Heart left ventricle (tissue), 16 donors: ENCODE measurements at regions not wholly inside any gene's neighbourhood (a gene's known extent, or its start where the extent isn't known, plus 50 kb on each side); places are given as distances from the start of the nearest gene placed in this dataset.

Source experiments
- ATAC-seq, 4 donors: fragments of 200-7000 bp; cut with Tn5 transposase; one replicate each; pipeline ENCODE4 v1.9.1; 2020 to 2022; ENCODE audit warnings: moderate library complexity in 4 of 4, mild to moderate bottlenecking in 3 of 4, moderate number of reproducible peaks in 1 of 4
- DNase-seq, 5 donors: peaks; one replicate each; pipeline ENCODE4 v3.0.0-alpha.2; 2020
- H3K27ac ChIP-seq, 12 donors: fragments of 200-600 bp; sonication (generic) in 4 of 12; one replicate each; pipeline versions ENCODE4 v1.5.0 to v1.8.0; 2016 to 2022; ENCODE audit warnings: mild to moderate bottlenecking in 2 of 12
- H3K27me3 ChIP-seq, 9 donors: fragments of 200-600 bp; sonication (generic) in 2 of 9; one replicate each; pipeline versions ENCODE4 v1.5.1 to v1.8.0; 2016 to 2022; ENCODE audit warnings: mild to moderate bottlenecking in 3 of 9
- H3K36me3 ChIP-seq, 9 donors: fragments of 200-600 bp; sonication (generic) in 2 of 9; one replicate each; pipeline versions ENCODE4 v1.5.0 to v1.8.0; 2018 to 2022; ENCODE audit warnings: mild to moderate bottlenecking in 2 of 9
- H3K4me1 ChIP-seq, 12 donors: fragments of 200-600 bp; sonication (generic) in 4 of 12; one replicate each; pipeline versions ENCODE4 v1.5.0 to v1.8.0; 2016 to 2022; ENCODE audit warnings: mild to moderate bottlenecking in 3 of 12
- H3K4me3 ChIP-seq, 12 donors: fragments of 200-600 bp; sonication (generic) in 4 of 12; one replicate each; pipeline versions ENCODE4 v1.5.0 to v1.8.0; 2017 to 2022; ENCODE audit warnings: mild to moderate bottlenecking in 9 of 12, moderate library complexity in 4 of 12
- H3K9me3 ChIP-seq, 12 donors: fragments of 200-600 bp; sonication (generic) in 4 of 12; one replicate each; pipeline versions ENCODE4 v1.5.0 to v1.8.0; 2016 to 2022; ENCODE audit warnings: mild to moderate bottlenecking in 1 of 12
- POLR2A ChIP-seq, 2 donors: fragments of 450-650 bp; IDR thresholded peaks; one replicate each; pipeline ENCODE4 v1.6.1; 2017; ENCODE audit warnings: antibody characterized with exemption in 2 of 2, mild to moderate bottlenecking in 2 of 2, moderate library complexity in 2 of 2
- WGBS, 4 donors: extraction: QIAGEN DNeasy Blood & Tissue Kit in 2 of 4; methylation state at CpG; one replicate each; pipeline versions ENCODE4 v1.1.5 to v1.1.7; 2013 to 2018; 5-methylcytosine and 5-hydroxymethylcytosine counted together
- intact Hi-C, 10 donors: fragments of 100-400 bp; cut with DNase I; formaldehyde crosslinking; loops; one replicate each; pipeline versions ENCODE4 v1.11.1 to v1.14.2; 2022
- TF ChIP-seq, protein P1 (sequence below), 12 donors: fragments of 200-600 bp; sonication (generic) in 4 of 12; IDR thresholded peaks; one replicate each; pipeline versions ENCODE4 v1.5.0 to v1.8.0; 2018 to 2022; ENCODE audit warnings: antibody characterized with exemption in 12 of 12, mild to moderate bottlenecking in 5 of 12
- donor health status: ischemic (EF 13 %, LVEDD 7.1; RV severe dilation, severe dysfunction).
- donor health status: healthy with polysubstance abuse.
- donor health status: DM: no; HTN: yes; CAD: no.
- donor health status: DM: no; HTN: no; CAD: no.
- donor health status: ischemic (EF 25% LVEDD 6.9; RV normal size, moderate dysfunction).
- donor health status: ischemic (EF 25% LVEDD 5.7; RV mildly dilated, moderate dysfunction).
- donor health status: healthy.
- donor health status: DM: yes; HTN: yes; CAD: no.
- donor health status: ischemic (EF 35%, LVEDD 5.7; RV mildly dilated, moderate dysfunction).
- donor health status: nonischemic (EF 11% LVEDD 7.7; RV severe dilation, severe dysfunction).
- donor health status: DM: yes; HTN: yes; CAD: no.
- donor health status: PGD.
- donor health status: ischemic (EF 29% LVEDD 5.4; RV normal size, mild dysfunction).
- donor health status: nonischemic (EF 23%, LVEDD 6.1; RV moderate dilation, normal function).

GRCh38 chr11:91731051-91731450 is 493.6 kb upstream of the FAT3 start:
- DNase-seq (no peak), ATAC-seq (no peak)
- no peak for TF ChIP-seq POLR2A (IDR thresholded peaks at IDR 0.05)
- TF ChIP-seq, protein P1, sequence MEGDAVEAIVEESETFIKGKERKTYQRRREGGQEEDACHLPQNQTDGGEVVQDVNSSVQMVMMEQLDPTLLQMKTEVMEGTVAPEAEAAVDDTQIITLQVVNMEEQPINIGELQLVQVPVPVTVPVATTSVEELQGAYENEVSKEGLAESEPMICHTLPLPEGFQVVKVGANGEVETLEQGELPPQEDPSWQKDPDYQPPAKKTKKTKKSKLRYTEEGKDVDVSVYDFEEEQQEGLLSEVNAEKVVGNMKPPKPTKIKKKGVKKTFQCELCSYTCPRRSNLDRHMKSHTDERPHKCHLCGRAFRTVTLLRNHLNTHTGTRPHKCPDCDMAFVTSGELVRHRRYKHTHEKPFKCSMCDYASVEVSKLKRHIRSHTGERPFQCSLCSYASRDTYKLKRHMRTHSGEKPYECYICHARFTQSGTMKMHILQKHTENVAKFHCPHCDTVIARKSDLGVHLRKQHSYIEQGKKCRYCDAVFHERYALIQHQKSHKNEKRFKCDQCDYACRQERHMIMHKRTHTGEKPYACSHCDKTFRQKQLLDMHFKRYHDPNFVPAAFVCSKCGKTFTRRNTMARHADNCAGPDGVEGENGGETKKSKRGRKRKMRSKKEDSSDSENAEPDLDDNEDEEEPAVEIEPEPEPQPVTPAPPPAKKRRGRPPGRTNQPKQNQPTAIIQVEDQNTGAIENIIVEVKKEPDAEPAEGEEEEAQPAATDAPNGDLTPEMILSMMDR (IDR thresholded peaks at IDR 0.05) = no peak
- WGBS, 4 donors = 55 to 72% (median 66%) methylated on average over 6 of the region's 6 CpGs
- Histone ChIP-seq H3K27me3 (no peaks in the 10 kb centered on the region), H3K27ac (no peak overlapping the region), H3K4me1 (no peaks in the 10 kb centered on the region), H3K4me3 (no peak overlapping the region), H3K9me3 (peaks cover 0 to 26% (median 2%) of the 10 kb centered on the region in 12 donors), H3K36me3 (no peaks in the 10 kb centered on the region)
- intact Hi-C loops = no loop called here

GRCh38 chr11:91730620-91731019 is 494.0 kb upstream of the FAT3 start:
- H3K27me3 ChIP-seq = no peaks in the 10 kb centered on the region
- H3K4me1 ChIP-seq = no peaks in the 10 kb centered on the region
- 80 to 99% (median 88%) methylated on average over 3 to 4 of the region's 4 CpGs for WGBS, 4 donors
- no peak overlapping the region for H3K27ac ChIP-seq
- intact Hi-C loops = no loop called here
- DNase-seq (no peak), ATAC-seq (no peak)
- no peak for TF ChIP-seq POLR2A (IDR thresholded peaks at IDR 0.05)
- TF ChIP-seq, protein P1 (IDR thresholded peaks at IDR 0.05) = no peak
- H3K36me3 ChIP-seq = no peaks in the 10 kb centered on the region
- H3K9me3 ChIP-seq = peaks cover 0 to 24% (median 2%) of the 10 kb centered on the region in 12 donors
- H3K4me3 ChIP-seq = no peak overlapping the region

GRCh38 chr11:91730057-91730456 is 494.6 kb upstream of the FAT3 start:
- no peak for TF ChIP-seq POLR2A (IDR thresholded peaks at IDR 0.05)
- TF ChIP-seq, protein P1 (IDR thresholded peaks at IDR 0.05) = no peak
- DNase-seq (no peak), ATAC-seq (no peak)
- Histone ChIP-seq H3K4me1 (no peaks in the 10 kb centered on the region), H3K36me3 (no peaks in the 10 kb centered on the region), H3K27ac (no peak overlapping the region), H3K9me3 (peaks cover 0 to 19% (median under 1%) of the 10 kb centered on the region in 12 donors), H3K27me3 (no peaks in the 10 kb centered on the region), H3K4me3 (no peak overlapping the region)
- intact Hi-C loops = no loop called here

- Histone ChIP-seq H3K9me3 (peaks cover 0 to 5% (median 0%) of the 10 kb centered on the region in 12 donors), H3K4me1 (no peaks in the 10 kb centered on the region), H3K36me3 (no peaks in the 10 kb centered on the region), H3K4me3 (no peak overlapping the region), H3K27ac (no peak overlapping the region), H3K27me3 (no peaks in the 10 kb centered on the region)
- intact Hi-C loops = no loop called here
- 63 to 76% (median 68%) methylated on average over 5 of the region's 5 CpGs for WGBS, 4 donors
- no peak for DNase-seq
- no peak for ATAC-seq
- no peak for TF ChIP-seq POLR2A (IDR thresholded peaks at IDR 0.05)
- TF ChIP-seq, protein P1 (IDR thresholded peaks at IDR 0.05) = no peak
Observed at GRCh38 chr11:91717169-91717568, 507.4 kb upstream of the FAT3 start.
